GM04503 (cell line): ENCODE measurements at regions not wholly inside any gene's neighbourhood (a gene's known extent, or its start where the extent isn't known, plus 50 kb on each side); places are given as distances from the start of the nearest gene placed in this dataset.
"Not testable (repeated sequence)": the region's sequence is repeated elsewhere in the genome, so short reads cannot be mapped to it uniquely, and the experiment has no call there.

Experiments
- DNase-seq: peaks from one replicate; pipeline ENCODE4 v3.0.0-alpha.2; 2012; ENCODE audit warnings: low read depth

DNA sequence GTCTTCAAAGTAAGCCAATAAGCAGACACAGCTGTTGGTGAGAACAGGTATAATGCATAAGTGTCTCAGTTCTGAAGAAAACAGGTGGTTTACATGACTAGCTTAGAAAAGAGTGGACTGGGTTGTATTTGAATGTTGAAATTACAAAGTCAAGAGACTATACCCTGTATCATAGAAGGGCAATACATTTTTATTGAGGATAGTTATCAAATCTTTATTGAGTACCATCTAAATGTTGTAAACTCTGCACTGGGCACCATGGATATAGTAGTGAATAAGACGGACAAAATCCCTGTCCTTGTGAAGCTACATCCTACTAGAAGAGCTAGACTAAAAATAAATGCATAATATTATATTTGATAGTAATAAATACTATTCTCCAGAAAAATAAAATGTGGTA is 88.5 kb upstream of the CDC42EP3 start:
- DNase-seq, result not testable (repeated sequence)

DNA sequence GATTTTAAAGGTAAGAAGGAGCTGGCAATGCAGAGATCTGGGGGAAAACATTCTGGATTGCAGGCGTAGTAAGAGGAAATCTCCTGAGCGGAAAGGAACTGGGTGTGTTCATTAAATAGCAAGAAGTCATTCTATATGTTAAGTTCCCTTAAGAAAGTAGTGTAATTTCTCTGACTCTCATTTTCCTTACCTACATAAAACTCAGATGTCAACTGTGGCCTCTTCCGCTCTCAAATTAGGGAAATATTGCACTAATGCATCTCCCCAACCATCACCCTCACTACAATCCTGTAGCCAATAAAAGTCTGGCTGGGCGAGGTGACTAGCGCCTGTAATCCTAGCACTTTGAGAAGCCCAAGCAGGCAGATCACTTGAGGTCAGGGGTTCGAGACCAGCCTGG is 89.0 kb upstream of the CDC42EP3 start:
- DNase-seq, result no peak

DNA sequence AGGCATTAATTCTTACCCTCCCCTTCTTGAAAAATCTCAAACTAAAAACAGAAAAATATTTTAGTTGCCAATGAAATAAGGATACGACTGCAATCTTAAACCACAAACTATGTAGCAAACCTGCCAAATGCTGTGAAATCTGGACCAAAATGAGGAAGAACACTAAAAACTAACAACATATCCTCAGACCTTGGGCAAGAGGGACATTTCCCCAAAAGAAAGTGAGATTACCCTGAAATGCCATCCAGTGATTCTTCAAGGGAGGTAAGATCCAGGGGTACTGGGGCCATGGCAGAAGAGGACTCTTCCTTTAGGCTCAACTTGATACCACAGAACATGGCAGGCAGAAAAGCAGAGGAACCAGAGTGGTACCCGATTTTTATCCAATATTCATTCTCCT is 90.8 kb upstream of the CDC42EP3 start:
- not testable (repeated sequence) for DNase-seq

DNA sequence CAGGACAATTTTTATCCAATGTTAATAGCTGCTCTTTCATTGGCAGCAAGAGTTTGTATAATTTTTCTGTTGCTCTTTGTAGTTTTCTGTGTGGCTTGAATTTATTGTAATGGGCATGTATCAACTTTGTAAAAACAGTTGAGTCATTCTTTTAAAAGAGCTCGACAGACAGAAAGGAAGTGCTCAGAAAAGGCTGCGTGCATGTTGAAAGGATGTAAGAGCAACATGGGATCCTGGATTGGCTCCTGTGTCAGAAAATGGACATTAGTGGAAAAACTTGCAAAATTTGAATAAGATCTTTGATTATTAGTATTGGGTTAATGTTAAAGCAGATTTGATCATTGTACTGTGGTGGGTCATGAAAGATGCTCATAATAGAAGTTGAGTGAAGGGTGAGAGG is 93.3 kb upstream of the CDC42EP3 start:
- DNase-seq, result no peak

DNA sequence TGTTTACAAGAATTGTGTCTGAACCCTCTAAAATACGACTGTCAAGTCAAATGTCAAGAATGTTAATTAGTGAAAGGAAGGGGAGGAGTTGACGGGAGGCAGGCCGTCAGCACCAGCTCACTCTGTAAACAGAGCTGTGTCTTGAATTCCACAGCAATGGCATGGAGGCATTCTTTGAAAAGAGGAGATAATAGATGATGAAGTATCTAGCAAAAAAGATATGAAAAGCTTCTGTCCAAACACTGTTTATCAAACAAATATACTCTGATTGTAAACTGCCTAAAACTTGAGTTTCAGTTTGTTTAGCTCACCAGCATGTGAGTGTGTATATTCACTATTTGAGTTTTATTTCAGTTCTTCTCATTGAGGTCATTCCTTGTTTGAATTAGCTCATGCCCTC is 94.7 kb upstream of the CDC42EP3 start:
- no peak for DNase-seq

DNA sequence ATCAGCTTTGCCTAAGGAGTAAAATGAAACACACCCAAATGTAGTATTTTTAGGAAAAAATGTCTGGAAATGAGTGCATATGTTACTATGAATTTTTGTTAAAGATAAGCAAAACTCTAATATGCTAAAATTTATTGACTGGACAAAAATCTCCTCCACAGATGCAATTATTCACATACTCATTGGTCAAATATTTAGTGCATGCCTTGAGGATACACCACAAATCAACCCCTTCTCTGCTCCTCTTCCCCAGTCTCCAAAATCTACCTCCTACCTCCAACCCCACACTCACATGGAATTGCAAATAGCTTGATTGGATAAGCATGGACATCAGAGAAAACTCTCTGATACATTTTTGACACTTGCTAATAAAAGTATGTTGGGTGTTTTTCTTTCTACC is 95.6 kb upstream of the CDC42EP3 start:
- no peak for DNase-seq

DNA sequence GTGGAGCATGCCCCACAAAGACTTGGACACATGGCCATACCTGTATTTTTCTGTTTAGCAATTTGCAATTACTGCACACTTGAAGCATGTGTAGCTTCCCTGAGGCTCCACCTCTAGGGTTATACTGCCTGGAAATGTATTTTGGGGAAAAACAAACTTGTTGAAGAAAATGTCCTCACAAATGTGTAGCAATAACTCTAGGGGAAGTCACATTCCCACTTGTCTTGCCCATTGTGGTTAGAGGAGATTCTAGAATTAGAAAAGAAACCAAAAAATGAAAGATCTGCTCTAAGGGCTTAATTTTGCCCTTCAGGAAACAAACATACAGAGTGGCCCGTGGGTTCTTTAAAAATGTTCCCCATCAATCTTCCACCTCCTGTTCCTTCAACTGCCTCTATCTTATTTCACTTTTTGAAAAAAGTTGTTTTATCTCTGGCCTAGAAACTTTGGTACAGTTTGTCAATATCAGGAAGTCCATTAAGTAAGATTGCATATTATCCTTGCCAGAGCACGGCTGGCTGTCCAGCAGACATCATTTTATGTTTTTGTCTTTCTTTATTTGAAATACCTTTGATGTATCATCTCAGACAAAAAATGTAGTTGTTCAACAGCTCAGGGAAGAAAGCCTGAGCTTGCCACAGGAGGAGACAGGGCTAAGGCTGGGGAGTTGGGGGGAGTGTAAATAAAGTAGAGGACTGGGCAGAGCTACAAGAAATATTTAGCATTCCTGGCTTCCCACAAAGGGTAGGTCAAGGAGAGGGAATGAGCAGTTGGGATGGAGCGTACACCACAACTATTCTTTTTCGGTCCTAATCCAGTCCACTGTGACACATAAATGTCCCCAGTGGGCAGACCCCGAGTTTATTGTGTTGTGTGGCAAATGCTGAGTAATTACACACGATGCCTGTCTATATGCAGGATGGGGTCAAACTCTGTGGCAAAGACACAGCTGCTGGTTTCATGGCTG is 96.8 kb upstream of the CDC42EP3 start:
- DNase-seq, result peak; percentile 98

DNA sequence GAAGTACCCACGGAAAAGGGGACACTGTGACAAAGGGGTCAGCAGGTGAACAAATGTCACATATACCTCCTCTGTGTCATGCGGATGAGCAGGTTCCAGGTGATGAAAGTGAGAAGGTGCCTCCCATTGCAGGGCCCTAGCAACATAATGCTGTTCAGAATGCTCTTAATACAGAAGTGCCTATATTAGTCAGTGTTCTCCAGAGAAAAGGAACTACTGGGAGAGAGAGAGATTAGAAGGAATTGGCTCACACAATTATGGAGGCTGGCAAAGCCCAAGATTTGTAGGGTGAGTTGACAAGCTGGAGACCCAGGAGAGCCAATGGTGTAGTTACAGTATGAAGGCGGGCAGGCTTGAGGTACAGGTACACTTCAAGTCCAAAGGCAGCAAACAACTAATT is 98.1 kb upstream of the CDC42EP3 start:
- no peak for DNase-seq

DNA sequence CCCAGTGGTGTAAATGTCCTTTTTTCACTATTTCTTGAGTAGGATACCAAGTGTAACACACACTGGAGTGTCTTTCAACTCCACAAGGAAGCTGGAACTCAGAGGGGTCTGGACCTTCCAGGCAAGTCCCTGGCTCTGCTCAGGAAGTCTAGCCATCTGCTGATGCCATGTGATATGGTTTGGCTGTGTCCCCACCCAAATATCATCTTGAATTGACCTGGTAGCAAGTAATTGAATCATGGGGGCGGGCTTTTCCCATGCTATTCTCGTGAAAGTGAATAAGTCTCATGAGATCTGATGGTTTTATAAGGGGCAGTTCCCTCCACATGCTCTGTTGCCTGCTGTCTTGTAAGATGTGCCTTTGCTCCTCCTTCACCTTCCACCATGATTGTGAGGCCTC is 99.4 kb upstream of the CDC42EP3 start:
- no peak for DNase-seq

DNA sequence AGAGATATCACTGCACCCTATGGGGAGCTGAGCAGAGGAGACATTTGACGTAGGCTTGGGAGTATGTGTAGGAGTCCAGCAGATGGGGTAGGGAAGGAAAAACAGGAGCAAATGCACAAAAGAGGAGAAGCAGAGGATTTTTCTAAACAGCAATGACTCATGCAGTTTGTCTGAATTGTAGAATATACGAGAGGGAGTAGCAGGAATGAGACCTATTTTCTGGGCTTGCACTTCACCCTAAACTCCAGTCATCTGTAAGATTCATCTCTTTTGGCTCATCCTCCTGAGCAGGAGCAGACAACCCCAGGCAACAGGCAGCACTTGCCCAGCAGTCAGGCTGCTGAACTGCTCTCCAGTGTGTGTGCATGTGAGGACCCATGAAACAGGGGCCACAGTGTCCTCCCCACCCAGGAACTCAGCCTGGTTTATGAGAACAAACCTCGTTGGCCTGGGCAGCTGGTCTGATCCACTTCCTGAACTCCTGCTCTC is 100.2 kb upstream of the CDC42EP3 start:
- peak; percentile 61 for DNase-seq

DNA sequence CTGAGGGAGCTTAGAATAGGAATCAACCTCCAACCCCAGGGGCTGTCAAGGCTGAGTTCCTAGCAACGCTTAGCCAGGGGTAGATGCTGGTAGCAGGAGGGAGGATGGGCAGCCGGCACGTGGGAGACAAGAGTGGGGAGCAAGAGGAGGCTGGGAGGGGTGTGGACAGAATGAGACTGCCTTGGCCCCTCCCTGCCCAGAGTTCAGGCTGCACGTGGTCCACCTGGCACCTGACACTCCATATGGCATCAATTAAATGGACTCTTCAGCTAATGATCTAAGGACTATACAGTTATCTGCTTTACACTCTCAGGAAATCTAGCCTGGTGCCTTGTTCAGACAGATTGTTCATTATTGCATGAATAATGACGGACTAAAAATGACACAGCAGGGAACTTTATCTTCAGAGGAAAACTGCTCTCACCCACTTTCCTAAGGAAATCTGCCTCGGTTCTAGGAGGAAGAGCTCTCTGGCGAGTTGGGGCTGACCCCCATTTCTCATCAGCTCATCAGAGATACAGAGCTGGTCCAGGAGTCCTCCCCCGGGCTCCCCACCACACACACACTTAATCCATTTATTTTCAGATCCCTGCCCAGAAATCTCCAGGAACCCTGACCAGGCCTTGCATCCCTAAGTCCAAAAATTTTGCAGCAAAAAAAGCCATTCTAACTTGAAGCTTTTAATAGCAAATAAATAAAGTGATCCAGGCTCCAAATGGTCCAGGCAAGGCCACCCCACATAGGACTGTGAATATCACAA is 102.1 kb upstream of the CDC42EP3 start:
- no peak for DNase-seq

DNA sequence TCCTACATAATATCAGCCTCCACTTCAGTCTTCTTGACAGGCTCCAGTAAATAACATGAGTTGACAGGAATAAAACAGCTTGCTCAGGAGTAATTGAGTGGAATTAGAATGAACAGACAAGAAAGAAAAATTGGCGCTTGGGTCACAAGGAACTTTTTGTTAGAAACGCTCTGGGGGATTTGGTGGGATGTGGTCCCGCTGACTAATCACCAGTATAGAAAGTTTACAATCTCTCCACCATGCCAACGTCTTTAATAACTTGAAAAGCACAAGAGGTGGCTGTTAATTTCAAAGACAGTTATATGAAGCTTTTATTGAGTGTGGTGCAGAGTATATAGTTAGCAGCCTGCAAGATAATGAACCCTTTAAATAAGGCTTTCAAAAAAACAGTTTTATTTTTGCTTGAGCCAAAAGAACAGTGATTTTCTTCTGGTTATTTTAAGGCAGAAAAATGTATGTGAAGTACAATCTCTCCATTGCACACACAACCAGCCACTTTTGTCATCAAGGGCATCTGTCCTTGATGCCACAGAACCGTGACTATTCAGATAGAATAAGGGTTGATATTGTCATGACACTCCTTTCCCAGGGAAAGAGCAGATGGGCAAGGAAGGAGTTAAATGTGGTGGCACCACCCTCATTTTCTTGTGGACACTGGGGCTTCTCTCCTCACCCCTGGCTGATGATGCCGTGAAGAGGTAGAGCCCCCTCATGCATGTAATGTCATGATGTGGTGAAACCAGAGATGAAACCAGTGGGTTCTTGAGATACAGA is 102.9 kb upstream of the CDC42EP3 start:
- DNase-seq, result not testable (repeated sequence)

DNA sequence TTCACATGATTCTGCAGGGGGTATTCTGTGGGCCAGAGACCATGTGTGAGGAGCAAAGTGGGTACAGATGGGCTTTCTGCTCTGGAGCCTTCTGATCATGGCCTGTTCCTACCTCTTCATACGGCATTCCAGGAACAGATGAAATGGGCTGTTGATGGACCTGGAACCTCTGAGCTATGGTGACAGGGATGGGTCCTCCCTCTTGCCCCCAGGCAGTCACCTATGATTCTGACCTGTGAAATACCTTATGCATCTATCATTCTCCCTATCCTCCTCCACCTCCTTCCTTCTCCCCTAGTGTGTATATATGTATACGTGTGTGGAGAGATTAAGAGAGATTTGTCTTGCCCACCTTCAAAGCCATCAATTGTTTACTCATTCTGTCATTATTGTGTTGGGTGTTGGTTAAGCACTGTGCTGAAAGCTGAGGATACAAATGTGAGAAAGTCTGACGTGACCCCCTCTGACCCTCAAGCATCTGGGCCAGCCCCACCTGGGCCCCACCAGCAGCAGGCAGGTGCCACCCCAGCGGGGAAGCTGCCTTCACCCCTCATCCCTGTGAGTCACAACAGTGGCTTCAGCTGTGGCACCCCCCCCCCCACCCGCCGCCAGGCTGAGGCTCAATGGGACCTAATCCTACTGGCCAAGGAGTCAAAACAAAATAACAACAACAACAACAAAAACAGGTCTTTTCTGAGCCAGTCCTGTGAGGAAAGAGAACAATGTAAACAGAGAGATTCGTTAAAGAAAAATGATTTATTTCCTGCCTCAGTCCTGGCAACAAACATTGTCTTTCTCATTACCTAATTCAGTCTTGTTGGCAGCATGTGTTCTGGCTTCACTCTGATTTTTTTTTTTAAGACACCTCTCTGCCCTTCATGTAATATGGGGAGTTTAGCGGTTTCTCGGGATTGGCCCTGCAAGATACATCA is 103.8 kb upstream of the CDC42EP3 start:
- no peak for DNase-seq

DNA sequence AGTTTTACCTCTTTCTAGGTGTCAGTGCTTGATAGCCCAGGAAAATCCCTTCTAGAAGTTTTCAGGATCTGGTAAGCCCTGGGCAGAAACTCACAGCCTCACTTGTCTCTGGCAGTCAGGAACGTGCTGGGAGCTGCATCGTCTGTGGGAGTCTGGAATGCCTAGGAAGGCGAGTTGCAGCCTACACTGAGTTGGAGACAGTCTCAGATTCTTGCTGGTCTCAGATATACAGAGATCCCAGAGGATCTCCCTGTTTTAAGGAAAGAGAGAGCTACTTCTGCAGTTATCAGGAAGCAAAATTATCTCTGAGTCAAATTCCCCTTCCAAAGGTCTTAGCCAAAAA is 104.4 kb upstream of the CDC42EP3 start:
- peak; percentile 59 for DNase-seq

DNA sequence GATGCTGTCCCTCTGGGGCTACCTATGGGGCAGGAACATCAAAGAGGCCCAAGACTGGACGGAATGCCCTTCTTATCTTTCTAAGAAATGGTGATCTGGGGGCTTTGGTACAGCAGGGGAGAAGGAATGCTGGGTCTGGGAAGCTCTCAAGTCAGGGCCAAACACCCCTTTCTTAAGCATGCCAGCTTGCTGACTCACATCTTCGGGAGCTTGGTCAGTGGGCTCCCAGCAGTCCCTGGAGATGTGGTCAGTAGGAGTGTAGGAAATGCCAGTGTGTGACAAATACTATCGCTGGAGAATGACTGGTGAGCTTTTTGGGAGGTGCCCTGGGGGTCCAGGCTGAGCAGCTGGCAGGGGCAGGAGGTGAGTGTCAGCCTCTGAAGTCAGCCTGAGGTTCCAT is 105.0 kb upstream of the CDC42EP3 start:
- DNase-seq, result peak; percentile 76

DNA sequence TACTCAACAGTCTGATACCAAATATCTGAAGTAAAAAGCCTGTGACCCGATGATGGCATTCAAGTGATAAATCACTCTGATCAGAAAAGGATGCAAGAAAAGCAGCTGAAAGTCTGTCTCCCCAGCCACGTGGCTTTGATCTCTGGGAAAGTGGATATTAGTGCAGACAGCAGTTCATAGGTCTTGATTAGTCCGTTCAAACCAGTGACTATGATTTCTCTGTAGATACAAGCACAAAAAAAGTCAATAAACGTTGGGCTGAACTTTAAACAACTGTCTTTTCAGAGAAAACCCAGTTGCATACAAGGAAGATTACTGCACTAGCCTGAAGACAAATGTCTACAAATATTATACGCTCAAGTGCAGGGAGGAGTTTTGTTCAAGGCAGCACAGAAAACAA is 107.7 kb upstream of the CDC42EP3 start:
- no peak for DNase-seq

DNA sequence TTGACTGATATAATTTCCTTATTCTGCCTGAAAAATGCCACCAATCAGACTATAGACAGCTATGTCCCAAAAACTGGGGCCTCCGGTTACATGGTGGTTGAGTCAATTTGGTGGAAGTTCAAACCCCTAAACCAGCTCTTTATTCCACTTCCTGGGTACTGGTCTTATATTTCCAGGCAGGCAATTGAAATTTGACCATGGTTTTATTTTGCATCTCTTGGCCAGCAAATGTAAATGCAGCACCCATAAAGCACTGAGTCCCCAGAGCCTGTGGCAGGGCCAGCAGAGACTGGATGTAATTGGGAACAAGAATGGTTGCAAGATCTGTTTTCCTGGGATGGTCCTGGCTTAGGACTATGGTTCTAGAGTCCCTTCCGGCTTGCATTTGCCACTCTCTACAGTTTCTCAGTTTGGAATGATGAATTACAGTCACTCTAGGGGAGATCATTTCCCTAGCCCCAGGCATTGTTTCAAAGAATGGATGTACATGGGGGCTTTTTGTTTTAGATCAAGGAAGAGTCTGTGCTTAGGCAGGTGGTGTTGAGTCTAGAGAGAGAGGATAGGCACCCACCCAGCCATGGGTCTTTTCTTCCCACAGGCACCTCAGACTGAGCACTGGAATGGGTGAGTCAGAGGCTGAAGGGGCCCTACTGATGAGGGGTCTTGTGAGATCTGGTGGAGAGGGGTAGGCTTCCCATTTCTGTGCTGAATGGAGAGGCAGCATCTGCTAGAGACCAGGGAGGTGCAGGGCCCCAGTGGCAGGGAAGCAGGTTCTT is 108.4 kb upstream of the CDC42EP3 start:
- DNase-seq, result no peak

DNA sequence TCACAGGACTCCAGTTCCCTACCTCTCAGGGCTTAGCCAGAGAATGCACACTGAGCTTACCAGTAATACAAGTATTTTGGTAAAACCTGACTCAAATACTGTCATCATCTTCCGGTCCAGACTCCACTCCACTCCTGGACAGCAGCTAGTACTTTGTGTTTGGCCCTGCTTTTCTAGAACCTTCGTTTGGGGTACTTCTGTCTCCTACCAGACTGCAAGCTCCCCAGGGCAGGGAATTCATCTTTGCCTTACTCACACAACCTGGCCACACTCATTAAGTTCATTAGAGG is 108.9 kb upstream of the CDC42EP3 start:
- DNase-seq, result no peak

DNA sequence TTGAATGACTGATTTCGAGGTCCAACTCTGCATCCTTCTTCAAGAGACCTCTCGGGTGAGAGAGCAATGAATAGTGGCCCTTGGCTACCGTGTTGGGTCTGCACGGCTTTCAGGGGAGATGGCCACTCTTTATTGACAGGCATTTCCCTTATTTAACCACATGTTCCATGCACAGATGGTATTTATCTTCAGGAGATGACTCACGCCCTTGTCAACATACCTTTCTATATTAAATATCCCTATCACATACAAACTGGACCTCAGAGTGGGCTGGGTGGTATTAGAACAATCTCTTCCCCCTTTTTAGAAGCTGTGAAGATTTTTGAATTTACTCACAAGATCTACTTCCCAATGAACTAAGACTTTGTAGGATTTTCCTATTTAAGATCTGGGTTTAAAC is 109.6 kb upstream of the CDC42EP3 start:
- no peak for DNase-seq

DNA sequence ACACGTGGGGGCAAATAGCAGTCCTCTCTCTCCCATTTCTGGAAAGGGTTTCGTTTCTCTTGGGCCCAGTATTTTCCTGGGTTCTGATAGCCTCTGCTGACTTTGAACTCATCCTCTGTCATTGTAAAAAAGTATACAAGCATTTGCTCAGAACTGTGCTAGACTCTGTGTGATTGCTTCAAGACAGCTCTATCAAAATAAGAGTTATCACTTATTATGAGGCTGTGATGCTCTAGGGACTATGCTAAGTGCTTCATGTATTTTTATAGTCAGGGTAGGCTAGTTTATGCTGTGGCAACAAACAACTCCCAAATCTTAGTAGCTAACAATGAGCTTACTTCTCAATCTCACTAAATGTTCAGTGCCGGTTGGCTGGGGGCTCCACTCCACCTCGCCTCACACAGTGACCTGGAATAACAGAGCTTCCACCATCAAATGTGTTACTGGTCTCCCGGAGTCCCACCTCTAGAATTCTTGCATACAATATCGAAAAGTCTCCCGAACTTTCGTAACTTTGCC is 110.8 kb upstream of the CDC42EP3 start:
- no peak for DNase-seq
